Ishikawa (cell line): ENCODE measurements at regions not wholly inside any gene's neighbourhood (a gene's known extent, or its start where the extent isn't known, plus 50 kb on each side); places are given as distances from the start of the nearest gene placed in this dataset.

Experiments used
- CEBPB ChIP-seq: IDR thresholded peaks from 2 replicates; pipeline ENCODE4 v1.6.1; 2012
- CREB1 ChIP-seq: IDR thresholded peaks from 2 replicates; pipeline ENCODE4 v1.6.1; 2012; ENCODE audit warnings: low read depth
- EGR1 ChIP-seq: IDR thresholded peaks from 2 replicates; pipeline ENCODE4 v1.6.1; 2012
- EP300 ChIP-seq: IDR thresholded peaks from 2 replicates; pipeline ENCODE4 v1.6.1; 2012; ENCODE audit warnings: borderline replicate concordance
- FOXM1 ChIP-seq: IDR thresholded peaks from 2 replicates; pipeline ENCODE4 v1.6.1; 2012; ENCODE audit warnings: low read depth, borderline replicate concordance
- MAX ChIP-seq: IDR thresholded peaks from 2 replicates; pipeline ENCODE4 v1.6.1; 2012
- NFIC ChIP-seq: IDR thresholded peaks from 2 replicates; pipeline ENCODE4 v1.6.1; 2012
- RAD21 ChIP-seq: IDR thresholded peaks from 2 replicates; pipeline ENCODE4 v1.6.1; 2012; ENCODE audit warnings: low read depth
- REST ChIP-seq: IDR thresholded peaks from 2 replicates; pipeline ENCODE4 v1.6.1; 2012; ENCODE audit warnings: low read depth, mild to moderate bottlenecking
- TAF1 ChIP-seq: IDR thresholded peaks from 2 replicates; pipeline ENCODE4 v1.6.1; 2012; ENCODE audit warnings: low read depth, mild to moderate bottlenecking
- TCF12 ChIP-seq: IDR thresholded peaks from 2 replicates; pipeline ENCODE4 v1.6.1; 2012; ENCODE audit warnings: low read depth
- TEAD4 ChIP-seq: IDR thresholded peaks from 2 replicates; pipeline ENCODE4 v1.6.1; 2012
- USF1 ChIP-seq: IDR thresholded peaks from 2 replicates; pipeline ENCODE4 v1.6.1; 2012
- YY1 ChIP-seq: IDR thresholded peaks from 2 replicates; pipeline ENCODE4 v1.6.1; 2012; ENCODE audit warnings: low read depth
- ZBTB7A ChIP-seq: IDR thresholded peaks from 2 replicates; pipeline ENCODE4 v1.6.1; 2012; ENCODE audit warnings: low read depth

- TF ChIP-seq TCF12 (no peak), EGR1 (no peak), CEBPB (no peak), RAD21 (no peak), EP300 (no peak), ZBTB7A (no peak), CREB1 (no peak), YY1 (no peak), REST (no peak), TEAD4 (no peak), USF1 (no peak), TAF1 (no peak), FOXM1 (no peak), NFIC (no peak), MAX (no peak)
Observed at GRCh38 chr22:44624689-44625420, 77.1 kb upstream of the PRR5 start.

- TF ChIP-seq RAD21, result peak; percentile 68
- TF ChIP-seq TCF12, result no peak
Observed at GRCh38 chr22:44623771-44624510, 78.1 kb upstream of the PRR5 start.

- TF ChIP-seq MAX, result no peak
- no peak for TF ChIP-seq CREB1
- TF ChIP-seq TCF12, result no peak
- TF ChIP-seq REST, result no peak
- no peak for TF ChIP-seq EGR1
- no peak for TF ChIP-seq CEBPB
- TF ChIP-seq ZBTB7A, result no peak
- TF ChIP-seq EP300, result no peak
- TF ChIP-seq USF1, result no peak
Observed at GRCh38 chr22:44622679-44623078, 79.3 kb upstream of the PRR5 start.

GRCh38 chr22:44622147-44622427 is 79.9 kb upstream of the PRR5 start:
- no peak for TF ChIP-seq TCF12
- TF ChIP-seq REST, result no peak
- TF ChIP-seq NFIC, result no peak
- TF ChIP-seq CREB1, result no peak
- TF ChIP-seq EGR1, result no peak
- TF ChIP-seq TAF1, result no peak
- TF ChIP-seq YY1, result no peak
- no peak for TF ChIP-seq FOXM1
- TF ChIP-seq TEAD4, result no peak
- TF ChIP-seq MAX, result no peak
- TF ChIP-seq ZBTB7A, result no peak
